Stimulated activated CD4-positive, alpha-beta T cell treated with anti-CD3 and anti-CD28 coated beads, Interleukin-15, amount 100 ng/mL, for 48 hours (primary cell): ENCODE measurements at regions not wholly inside any gene's neighbourhood (a gene's known extent, or its start where the extent isn't known, plus 50 kb on each side); places are given as distances from the start of the nearest gene placed in this dataset.

Experiments used
- DNase-seq, 2 donors: peaks; one replicate each; pipeline ENCODE4 v3.0.0-alpha.2; 2020; ENCODE audit warnings: low read depth in 2 of 2

DNA sequence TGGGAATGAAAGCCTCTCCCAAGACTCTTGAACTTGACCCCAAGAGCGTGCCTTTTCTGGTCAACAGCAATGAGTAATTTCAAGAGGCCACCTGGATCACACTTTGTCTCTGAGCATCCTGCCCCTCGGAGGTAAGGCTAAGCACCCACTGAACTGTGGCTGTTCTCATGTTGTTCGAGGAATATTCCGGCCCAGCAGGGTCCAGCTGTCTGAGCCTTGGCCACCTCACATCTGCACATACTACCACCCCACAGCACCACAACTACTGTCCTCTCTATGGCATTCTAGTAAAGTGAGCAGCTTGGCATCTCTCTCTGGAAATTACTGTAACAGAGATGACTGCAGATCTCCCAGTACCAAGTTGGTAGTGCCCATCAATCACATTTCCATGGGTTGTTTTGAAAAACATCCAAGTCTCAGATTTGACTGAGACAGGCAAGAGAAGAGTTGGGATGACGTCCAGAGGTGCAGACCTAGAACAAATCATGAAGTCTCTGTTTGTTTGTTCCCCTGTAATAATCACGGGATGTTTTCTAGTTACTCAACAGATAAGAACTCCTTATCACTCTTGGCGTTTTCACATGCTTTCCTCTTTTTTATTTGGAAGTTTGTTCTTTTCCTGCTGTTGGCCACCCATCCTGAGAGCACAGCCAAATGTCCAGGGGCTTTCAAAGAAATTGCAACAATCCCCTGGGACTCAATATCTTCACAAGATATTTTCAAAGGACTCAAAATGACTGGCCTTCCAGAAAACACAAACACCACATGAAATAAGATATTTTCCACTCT is 336.0 kb upstream of the TNP1 start:
- DNase-seq, result no peak

DNA sequence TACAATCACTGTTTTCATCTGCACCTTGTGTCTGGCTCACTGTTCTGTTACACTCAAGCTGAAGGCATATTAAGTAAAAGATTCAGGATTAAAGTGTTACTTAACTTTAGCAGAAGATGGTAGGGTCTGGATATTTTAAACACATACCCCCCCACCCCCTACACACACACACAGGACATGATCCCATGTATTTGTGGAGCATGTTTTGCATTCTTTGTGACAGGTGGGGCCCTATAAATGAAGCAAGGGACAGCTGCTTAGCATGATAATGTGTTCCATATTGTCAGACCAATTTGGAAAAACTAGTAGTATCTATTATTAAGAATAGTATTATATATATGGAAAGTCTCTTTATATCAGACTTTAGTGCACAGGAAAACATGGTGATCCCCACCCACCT is 335.2 kb upstream of the TNP1 start:
- no peak for DNase-seq

DNA sequence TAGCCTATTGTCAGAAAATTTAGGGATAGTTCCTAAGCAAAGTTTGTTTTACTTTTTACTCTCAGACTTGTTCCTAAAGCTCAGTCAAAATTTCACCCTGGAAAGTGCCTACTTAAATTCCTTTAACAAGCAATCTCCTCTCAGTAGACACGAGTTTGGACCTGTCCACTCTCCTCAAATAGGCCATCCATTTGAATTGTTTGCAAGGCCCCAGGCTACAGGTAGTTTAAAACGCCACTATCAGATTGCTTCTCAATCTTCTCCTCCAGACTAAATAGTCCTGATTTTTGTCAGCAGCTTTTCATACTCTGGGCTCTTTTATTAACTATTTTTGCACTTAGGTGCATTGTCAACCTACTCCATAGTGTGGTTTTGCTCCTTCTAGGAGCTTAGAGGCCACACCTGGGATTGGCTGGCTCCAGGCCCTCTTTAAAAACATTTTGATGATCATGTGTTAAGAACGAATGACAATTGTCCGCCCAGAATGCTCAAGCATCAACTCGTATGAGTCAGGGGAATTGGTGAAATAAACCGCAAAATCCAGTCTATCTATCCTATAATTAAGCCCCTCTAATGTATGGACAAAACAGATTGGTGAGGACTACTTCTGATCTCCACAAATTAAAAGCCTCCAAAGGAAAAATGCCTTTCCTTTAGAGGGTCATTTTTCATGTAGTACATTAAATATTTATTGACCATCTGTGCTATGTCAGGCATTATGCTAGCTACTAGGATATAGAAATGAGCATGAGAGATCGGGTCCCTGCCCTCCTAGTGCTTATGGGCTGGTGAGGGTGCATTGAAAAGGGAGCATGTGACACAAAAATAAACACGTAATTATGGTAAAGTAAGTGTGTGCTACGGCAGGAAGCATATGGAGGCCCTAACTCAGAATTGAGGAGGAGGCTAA is 333.8 kb upstream of the TNP1 start:
- DNase-seq, result no peak

DNA sequence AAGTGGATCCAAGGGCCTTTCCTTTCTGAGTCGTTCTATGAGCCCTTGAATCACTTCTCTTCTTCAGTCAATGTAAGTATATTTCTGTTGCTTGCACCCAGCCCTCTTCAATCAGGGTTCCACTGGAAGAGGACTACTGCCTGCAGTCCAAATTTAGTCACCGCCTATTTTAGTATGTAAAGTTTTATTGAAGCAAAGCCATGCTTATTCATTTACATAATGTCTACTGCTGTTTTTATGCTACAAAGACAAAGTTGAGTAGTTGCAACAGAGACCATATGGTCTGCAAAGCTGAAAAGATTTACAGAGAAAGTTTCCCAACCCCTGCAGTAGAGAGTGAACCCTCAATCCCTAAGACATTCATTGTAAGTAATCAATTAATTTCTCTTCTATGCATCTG is 332.5 kb upstream of the TNP1 start:
- no peak for DNase-seq

DNA sequence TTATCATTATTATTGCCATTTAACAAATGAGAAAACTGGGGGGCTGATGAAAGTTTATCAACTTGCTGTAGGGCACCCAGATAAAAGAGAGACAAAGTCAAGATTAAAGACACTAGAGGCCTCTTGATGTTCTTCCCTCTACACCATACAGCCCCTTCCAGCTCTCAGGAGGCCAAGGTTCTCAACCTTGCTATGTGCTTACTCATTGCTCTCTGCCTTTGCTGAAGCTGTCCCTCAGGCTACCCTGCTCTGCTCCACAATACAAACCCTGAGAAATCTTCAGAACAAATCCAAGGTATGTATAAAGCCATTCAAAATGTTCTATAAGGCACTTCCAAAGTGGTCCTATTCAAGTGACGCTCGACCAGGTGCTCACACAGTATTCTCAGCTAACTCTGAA is 329.9 kb upstream of the TNP1 start:
- DNase-seq, result no peak

DNA sequence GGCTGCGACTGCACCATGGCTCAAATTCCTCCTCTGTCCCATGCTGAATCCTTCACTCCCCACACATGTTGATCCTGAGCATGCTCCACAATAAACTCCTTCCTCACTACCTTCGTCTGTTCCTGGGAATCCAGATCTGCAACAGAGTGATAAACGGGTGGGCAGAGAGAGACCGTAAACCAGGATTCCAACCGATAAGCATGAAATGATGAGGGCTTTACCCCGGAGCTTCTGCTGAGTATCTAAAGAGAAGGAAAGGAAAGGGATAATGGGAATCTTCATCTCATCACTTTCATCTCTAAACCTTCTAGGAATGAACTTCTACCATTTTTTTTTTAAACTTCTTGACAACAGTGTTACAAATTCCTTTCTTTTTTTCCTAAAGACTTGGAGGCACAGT is 329.3 kb upstream of the TNP1 start:
- no peak for DNase-seq

DNA sequence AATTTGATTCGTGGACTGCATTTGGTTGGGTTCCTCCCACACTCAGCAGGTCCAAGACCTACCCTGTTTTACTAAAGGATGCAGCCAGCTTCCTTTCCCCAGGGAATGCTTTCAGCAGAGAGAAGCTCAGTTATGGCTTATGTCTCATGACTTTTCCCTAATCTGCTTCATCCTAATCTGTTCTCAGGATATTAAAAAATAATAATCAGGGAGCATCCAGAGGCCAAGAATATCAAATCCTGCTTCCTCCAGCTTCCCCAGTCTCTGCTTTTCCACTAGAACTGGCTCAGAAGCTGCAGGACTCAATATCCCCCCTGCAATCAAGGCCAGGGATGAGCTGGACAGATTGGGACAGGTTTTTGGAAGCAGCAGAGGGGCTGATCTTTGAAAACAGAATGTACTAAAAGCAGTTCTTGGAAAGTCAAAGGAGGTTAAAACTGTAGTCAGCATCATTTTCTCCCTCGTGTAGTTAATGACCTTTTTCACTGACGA is 326.9 kb upstream of the TNP1 start:
- DNase-seq, result no peak

DNA sequence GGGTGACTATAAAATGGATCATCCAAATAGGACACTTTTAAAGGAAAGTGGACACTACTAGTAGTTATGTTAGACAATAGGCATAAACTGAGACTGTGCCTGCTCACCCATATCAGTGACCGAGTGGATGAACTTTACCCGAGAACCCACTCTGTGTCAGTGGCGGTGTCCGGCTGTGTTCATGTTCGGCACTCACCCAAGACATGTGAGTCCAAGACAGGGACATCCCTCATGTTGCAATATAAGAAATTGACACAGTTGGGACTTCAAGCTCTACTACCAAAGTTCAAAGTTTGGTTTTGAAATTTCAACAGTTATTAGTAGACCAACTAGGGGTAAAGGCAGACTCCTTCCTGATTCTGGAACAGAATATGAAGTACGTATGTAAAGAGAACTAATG is 326.3 kb upstream of the TNP1 start:
- no peak for DNase-seq

DNA sequence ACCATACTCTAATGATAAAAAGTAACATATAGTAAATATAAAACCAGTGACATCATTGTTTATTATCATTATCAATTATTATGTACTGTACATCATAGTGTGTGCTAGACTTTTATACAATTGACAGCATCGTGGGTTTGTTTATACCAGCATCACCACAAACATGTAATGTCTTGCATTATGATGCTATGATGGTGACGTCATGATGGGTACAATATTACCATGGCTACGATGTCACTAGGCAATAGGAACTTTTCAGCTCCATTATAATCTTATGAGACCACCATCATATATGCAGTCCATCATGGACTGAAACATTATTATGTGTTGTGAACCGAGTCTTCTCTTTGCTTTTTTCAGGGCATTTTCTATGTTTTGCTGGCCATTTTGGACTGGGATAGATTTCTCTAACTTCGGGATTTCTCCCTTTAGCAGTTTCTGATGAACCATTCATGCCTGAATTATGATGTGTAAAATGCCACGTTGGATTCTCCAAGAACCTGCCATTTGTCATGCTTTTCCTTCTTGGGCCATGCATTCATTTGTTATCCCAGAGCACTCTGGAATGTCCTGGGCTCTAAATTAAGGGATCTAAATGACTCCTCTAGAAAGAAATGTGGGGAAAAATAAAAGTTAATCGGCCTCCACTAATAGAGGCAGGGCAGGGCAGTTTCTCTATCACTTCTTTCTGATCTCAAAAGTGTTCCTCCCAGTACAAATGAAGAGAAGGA is 325.6 kb upstream of the TNP1 start:
- DNase-seq, result no peak

DNA sequence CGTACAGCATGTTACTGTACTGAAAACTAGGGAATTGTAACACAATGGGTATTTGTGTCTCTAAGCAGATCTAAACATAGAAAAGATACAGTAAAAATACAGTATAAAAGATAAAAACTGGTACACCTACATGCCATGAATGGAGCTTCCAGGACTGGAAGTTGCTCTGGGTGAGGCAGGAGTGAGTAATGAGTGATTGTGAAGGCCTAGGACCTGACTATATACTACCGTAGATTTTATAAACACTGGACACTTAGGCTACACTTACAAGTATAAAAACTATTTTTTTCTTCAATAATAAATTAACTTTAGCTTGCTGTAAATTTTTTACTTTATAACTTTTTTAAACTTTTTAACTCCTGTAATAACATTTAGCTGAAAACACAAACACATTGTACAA is 324.4 kb upstream of the TNP1 start:
- DNase-seq, result no peak

DNA sequence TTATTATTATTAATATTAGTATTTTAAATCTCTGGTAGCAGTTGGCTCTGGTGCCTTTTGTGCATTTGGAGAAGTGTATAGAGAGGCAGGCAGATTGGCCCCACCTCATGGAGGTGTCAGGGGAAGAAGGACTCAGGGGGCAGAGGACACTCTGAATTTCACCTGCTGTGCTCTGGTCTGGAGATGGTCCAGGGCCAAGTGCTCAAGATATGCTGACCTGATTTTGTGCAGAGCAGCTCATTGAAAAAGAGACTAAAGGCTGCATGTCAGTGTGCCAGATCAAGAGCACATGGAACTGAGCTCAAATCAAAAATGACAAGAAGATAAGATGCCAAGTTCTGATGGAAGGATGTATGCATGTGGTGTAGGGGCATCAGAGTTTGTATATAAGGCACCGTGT is 323.6 kb upstream of the TNP1 start:
- no peak for DNase-seq

DNA sequence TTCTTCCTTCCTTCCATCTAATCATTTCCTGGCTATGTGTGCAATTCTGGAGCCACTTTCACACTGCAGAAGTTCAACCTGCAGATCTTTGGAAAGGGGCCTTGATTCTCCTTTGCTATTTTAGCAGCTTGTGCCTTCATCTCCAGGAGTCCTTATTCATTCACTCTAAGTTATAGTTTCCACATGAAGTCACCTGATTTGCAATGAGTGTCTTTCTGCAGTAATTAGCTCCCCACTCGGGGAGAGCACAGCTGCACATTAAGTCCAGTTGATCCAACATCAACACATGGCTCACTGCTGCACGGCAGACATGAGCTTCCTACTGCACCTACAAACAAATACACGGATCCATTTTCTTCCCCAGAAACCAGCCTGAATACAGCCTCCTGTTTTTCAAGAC is 323.1 kb upstream of the TNP1 start:
- no peak for DNase-seq

DNA sequence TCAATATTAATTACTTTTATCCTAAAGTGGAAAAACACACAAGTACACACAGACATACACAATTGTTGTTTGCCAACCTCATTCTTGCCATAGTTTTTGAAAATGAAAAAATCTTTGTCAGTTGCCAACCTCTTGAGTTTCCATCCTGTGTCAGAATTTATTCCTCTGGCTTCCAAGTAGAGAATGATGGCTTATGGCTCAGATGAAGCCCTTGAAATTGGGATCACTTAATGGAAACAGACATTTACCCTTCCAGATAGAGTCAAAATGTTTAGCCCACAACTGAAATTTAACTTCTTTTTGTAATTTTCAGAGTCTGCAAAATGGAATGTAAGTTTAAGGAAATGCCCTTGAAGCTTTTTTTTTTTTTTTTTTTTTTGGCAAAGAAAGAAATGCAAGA is 321.6 kb upstream of the TNP1 start:
- no peak for DNase-seq

DNA sequence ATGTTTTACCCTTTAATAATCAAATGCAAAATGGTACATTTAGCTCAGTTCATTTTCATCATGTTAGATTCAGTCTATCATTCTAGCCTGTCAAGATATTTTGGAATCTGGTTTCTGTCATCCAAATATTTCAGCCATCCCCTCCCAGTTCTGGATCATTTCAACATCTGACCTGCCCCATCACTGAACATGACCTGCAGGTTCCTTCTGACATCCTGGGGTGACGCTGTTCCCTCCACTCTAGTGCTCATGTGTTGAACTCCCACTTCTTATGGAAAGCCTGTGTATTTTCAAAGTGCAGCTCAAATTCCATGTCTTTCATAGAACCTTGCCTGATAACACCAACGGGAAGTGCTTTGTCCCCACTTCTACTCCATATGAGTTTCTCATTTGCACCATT is 320.0 kb upstream of the TNP1 start:
- no peak for DNase-seq

DNA sequence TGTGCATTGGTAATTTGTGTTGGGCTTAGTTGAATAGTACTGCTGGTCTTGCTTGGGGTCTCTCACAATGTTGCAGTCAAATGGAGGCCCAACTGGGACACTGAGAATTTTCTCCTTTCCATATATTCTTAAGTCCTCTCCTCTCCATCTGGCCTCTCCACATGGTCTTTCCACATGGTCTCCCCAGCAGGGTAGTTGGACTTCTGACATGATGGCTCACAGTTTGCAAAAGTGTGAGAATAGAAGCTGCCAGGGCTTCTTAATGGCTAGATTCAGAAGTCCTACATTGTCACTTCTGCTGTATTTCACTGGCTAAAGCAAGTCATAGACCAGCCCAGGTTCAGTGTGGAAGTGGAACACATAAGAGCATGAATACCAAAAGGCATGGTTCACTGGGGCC is 318.5 kb upstream of the TNP1 start:
- DNase-seq, result no peak

DNA sequence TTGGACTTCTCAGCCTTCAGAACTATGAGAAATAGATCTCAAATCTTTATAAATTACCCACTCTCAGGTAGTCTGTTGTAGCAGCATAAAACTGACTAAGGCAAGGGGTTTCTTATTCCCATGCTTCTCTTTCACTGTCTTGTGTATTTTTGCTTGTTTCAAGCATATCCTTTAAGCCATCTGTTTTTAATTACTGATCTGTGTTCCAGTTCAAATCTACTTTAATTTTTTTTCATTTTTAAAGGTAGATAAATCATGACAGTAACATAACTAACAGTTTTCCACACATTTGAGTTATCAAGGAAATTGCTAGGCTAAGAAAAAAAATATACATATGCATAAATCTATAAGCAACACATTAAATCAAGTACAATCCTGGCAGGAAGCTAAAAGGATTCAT is 317.9 kb upstream of the TNP1 start:
- no peak for DNase-seq

DNA sequence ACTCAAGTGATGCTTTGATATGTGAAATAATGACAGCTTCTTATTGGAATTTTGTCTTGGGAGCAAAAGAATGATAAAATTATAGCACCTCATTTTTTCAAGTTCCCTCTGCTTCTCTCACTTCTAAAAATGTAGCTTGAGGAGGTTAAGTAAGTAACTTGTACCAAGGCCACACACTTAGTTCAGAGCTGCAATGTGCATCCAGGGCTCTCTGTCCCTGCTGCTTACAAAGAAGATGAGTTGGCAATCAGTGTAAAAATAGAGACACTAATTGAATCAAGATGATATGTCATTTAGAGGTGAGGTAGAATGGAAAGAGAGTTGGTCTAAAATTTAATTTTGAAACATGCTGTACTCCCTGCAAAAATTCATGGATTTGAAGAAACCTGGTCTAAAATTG is 312.0 kb upstream of the TNP1 start:
- DNase-seq, result no peak

DNA sequence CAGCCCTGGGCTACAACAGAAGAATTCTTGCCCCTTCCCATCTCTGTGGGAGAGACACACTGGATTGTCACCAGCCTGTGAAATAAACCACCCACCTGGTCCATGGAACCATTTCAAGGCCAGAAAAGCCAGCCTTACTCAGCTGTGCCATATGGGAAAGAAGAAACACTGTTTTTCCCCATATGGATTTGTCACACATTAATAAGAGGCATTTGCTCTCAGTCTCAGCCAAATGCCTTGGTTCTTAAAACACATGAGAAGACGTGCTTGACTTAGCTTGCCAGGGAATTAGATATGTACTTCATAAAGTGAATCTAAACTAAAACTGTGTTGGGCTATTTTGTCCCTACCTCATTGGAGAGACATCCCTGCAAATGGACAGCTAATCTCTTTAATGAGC is 308.6 kb upstream of the TNP1 start:
- DNase-seq, result no peak

DNA sequence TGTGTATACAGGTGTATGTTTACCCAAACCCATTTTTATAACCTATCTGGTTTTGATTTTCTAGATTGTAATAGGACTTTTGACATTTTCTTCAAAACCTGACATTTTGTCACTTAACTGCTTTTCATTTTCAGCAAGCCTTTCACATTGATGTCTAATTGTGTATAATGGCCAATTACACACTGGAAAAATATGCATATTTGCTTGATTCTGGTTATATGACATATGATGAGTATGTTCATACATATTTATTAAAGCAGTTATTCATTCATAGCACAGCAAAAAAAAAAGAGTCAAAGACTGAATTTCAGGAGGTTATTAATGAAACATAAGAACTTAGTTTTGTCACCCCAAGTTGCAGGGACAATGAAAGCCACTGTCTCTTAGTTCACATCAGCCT is 307.7 kb upstream of the TNP1 start:
- DNase-seq, result no peak

DNA sequence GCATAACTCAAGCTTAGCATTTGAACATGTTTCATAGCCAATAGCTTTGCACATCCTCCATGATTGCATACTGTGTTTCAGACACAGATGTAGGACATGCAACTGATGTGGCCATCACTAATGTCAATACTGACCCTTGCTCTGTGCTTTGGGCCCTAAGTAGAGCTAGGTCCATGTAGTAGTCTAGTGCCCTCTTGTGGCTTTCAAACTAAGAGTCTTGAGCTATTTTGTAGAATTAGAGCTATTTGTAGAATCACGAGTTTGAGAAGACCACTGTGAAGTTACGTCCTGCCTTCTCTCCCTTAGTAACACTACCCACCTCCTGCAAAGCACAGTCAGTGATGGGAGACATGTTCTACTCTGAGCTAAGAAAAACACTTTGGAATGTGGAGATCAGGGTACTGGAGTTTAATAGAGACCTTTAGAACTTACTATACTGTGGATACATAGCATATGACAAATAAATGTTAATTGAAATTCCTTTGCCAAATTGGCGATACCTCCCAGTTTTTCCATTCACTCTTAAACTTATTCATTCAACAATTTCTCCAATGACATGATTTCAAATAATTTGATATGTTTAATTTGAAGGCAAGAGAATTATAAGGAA is 306.5 kb upstream of the TNP1 start:
- no peak for DNase-seq

DNA sequence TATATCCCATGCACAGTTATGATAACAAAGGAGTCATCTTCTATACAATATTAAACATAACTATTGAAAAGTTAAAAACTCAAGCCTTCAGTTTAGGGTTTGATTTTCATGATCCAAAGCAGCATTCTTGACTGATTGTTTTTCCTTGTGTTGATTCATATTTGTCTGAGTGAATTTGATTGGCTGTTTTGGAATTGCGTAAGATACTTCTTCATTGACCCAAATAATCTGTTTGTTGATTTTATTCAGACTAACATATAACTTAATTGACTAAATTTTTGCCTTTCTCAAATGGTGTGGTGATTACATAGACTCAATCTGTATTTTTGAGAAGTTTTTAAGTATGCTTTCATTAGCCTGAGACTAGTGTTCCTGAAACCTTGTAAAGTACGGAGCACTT is 305.7 kb upstream of the TNP1 start:
- DNase-seq, result no peak

DNA sequence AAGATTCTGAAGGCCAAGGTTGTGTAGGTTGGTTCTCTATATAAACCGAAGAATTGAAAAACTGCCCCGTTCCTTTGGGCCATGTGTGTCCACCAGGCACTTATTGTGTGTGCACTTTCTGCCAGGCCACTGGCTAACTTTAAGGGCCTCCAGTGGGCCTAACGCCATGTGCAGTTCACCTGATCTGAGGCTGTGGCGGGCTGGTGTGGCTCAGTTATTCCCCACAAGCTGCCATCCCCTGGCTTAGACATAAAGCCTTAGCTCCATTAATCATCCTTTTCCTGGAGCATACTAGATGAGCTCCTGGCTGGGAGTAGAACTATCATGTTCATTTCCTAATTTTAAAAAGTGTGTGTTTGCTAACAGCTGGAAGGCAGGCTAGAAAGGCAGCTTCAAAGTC is 304.1 kb upstream of the TNP1 start:
- DNase-seq, result no peak
